GM23248 (cell line): ENCODE measurements at regions not wholly inside any gene's neighbourhood (a gene's known extent, or its start where the extent isn't known, plus 50 kb on each side); places are given as distances from the start of the nearest gene placed in this dataset.

Experiments
- EZH2 ChIP-seq: fragments of 200-600 bp; sonication (generic); IDR thresholded peaks from 2 replicates; pipeline ENCODE4 v1.6.1; 2018; ENCODE audit warnings: antibody characterized with exemption, mild to moderate bottlenecking; ENCODE audit not compliant: insufficient read depth, poor library complexity, severe bottlenecking
- EZH2phosphoT487 ChIP-seq: fragments of 200-600 bp; sonication (generic); IDR thresholded peaks from 2 replicates; pipeline ENCODE4 v1.6.1; 2018; ENCODE audit warnings: antibody characterized with exemption, moderate library complexity, mild to moderate bottlenecking, low read depth; ENCODE audit not compliant: insufficient read depth

DNA sequence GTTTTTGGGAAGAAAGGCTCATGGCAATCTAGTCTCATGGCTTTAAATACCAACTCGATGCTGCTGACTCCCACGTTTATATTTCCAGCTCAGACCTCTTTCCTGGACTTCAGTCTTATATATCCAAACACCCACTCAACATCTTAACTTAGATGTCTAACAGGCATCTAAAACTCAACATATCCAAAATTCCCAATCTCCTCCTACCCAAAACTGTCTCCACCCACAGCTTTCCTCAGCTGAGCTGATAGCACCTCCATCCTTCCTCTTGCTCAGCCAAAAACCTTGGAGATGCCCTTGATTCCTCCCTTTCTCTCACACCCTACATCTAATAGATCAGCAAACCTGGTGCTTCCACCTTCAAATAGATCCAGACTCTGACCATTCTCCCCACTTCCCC lies 202.5 kb downstream of the TLE3 start:
- TF ChIP-seq EZH2 (no peak), EZH2phosphoT487 (no peak)
